Testis (tissue), 2 donors: ENCODE measurements at regions not wholly inside any gene's neighbourhood (a gene's known extent, or its start where the extent isn't known, plus 50 kb on each side); places are given as distances from the start of the nearest gene placed in this dataset.

ENCODE experiments used
- POLR2A ChIP-seq: fragments of 450-650 bp; IDR thresholded peaks from one replicate; pipeline ENCODE4 v1.6.1; 2017; ENCODE audit warnings: antibody characterized with exemption, mild to moderate bottlenecking, moderate library complexity
- TF ChIP-seq, protein P1 (sequence below), 3 experiments: fragments of 450-650 bp in 2 of 3; fragments of 200-600 bp in 1 of 3; sonication (generic) in 1 of 3; IDR thresholded peaks; one replicate each; pipeline ENCODE4 v1.5.1; 2016 to 2019; ENCODE audit warnings: antibody characterized with exemption in 3 of 3, mild to moderate bottlenecking in 2 of 3, moderate library complexity in 1 of 3

DNA sequence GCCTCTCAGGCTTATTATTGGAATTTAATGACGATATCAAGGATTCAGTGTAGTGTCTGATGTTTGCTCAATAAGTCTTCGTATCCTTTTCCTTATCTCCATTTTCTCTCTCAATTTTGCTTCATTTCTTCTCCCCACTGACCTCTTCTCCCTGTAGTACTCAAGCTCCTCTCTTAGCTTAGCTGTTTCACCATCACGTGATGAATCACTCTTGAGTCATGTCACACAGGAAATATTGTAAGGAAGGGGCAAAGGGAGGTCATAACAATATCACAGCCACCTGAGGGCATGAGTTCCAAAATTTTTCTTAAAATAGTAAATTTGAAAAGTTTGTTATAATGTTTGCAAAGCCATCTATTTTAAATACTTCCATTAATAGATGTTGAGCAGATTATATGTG lies 392.2 kb upstream of the MARCKS start:
- TF ChIP-seq, protein P1, sequence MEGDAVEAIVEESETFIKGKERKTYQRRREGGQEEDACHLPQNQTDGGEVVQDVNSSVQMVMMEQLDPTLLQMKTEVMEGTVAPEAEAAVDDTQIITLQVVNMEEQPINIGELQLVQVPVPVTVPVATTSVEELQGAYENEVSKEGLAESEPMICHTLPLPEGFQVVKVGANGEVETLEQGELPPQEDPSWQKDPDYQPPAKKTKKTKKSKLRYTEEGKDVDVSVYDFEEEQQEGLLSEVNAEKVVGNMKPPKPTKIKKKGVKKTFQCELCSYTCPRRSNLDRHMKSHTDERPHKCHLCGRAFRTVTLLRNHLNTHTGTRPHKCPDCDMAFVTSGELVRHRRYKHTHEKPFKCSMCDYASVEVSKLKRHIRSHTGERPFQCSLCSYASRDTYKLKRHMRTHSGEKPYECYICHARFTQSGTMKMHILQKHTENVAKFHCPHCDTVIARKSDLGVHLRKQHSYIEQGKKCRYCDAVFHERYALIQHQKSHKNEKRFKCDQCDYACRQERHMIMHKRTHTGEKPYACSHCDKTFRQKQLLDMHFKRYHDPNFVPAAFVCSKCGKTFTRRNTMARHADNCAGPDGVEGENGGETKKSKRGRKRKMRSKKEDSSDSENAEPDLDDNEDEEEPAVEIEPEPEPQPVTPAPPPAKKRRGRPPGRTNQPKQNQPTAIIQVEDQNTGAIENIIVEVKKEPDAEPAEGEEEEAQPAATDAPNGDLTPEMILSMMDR (IDR thresholded peaks at IDR 0.05) = no peak
- TF ChIP-seq POLR2A = no peak
